Activated T-helper 17 cell treated with anti-CD3 and anti-CD28 coated beads, Interleukin-2, amount 50 U/mL, for 72 hours (primary cell): ENCODE measurements at regions not wholly inside any gene's neighbourhood (a gene's known extent, or its start where the extent isn't known, plus 50 kb on each side); places are given as distances from the start of the nearest gene placed in this dataset.

Source experiments
- ATAC-seq: fragments of 150-1000 bp; cut with Tn5 transposase; replicated peaks from 2 replicates; pipeline ENCODE4 v1.10.0; 2021; ENCODE audit warnings: mild to moderate bottlenecking, moderate library complexity
- H3K27ac Mint-ChIP-seq: one replicate; pipeline ENCODE4 v1.8.0; 2022; ENCODE audit warnings: mixed read lengths
- H3K27me3 Mint-ChIP-seq: one replicate; pipeline ENCODE4 v1.8.0; 2022; ENCODE audit warnings: mixed read lengths
- H3K36me3 Mint-ChIP-seq: one replicate; pipeline ENCODE4 v1.8.0; 2022; ENCODE audit warnings: low read depth, mild to moderate bottlenecking, mixed read lengths
- H3K4me1 Mint-ChIP-seq: one replicate; pipeline ENCODE4 v1.8.0; 2022; ENCODE audit warnings: mixed read lengths
- H3K4me3 Mint-ChIP-seq: one replicate; pipeline ENCODE4 v1.8.0; 2022; ENCODE audit warnings: mild to moderate bottlenecking, mixed read lengths
- H3K9me3 Mint-ChIP-seq: one replicate; pipeline ENCODE4 v1.8.0; 2022; ENCODE audit warnings: mixed read lengths

- no peaks in the 10 kb centered on the region for H3K4me1 Mint-ChIP-seq
- no peaks in the 10 kb centered on the region for H3K9me3 Mint-ChIP-seq
- ATAC-seq, result no peak
- peaks cover 17% of the 10 kb centered on the region for H3K27me3 Mint-ChIP-seq
- H3K36me3 Mint-ChIP-seq, result no peaks in the 10 kb centered on the region
- no peak overlapping the region for H3K27ac Mint-ChIP-seq
- no peak overlapping the region for H3K4me3 Mint-ChIP-seq
Observed at GRCh38 chr12:127629066-127629820, 637.7 kb upstream of the TMEM132C start.

DNA sequence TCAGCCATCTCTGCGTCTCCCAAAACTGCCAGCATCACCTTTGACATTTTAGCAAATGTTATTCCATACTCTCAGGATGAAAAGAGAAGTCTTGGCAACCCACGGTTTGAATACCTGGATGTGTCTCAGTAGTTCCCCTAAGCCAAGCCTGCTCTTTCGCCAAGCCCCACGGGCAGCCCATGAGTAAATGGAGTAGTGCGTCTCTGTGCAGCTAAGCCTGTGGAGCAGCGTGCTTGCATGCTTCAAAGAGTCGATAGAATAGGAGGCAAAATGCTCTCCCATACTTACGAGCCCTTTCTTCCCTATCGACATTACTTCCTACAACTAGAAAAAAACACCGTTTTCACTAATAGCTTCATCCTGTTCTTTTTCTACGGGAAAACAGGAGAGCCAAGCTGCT is 634.5 kb upstream of the TMEM132C start:
- ATAC-seq, result no peak
- H3K9me3 Mint-ChIP-seq, result no peaks in the 10 kb centered on the region
- H3K27me3 Mint-ChIP-seq, result peaks cover 11% of the 10 kb centered on the region
- no peaks in the 10 kb centered on the region for H3K4me1 Mint-ChIP-seq
- H3K4me3 Mint-ChIP-seq, result no peak overlapping the region
- H3K36me3 Mint-ChIP-seq, result no peaks in the 10 kb centered on the region
- no peak overlapping the region for H3K27ac Mint-ChIP-seq

- Mint-ChIP-seq H3K27me3 (peaks cover 3% of the 10 kb centered on the region), H3K27ac (no peak overlapping the region), H3K4me1 (no peaks in the 10 kb centered on the region), H3K4me3 (no peak overlapping the region), H3K9me3 (no peaks in the 10 kb centered on the region), H3K36me3 (no peaks in the 10 kb centered on the region)
- ATAC-seq, result no peak
Observed at GRCh38 chr12:127635838-127636237, 631.1 kb upstream of the TMEM132C start.

DNA sequence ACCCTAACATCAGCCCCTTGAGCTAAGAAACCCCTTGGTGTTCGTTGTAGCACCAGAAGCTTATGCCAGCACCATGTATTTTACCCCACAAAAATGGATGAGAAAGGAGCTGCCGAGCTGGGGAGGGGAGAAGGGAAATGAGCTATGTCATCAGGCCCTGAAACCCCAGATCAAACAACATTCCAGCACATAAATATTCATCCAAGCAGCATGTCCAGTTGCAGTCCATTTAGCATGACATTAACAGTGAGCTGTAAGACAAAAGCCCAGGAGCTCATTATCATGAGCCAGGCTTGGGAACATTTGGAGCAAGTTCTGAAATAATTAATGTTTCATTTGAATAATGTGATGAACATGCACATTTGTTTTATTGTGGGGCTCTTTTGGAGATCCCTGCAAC is 630.1 kb upstream of the TMEM132C start:
- Mint-ChIP-seq H3K9me3 (no peaks in the 10 kb centered on the region), H3K27me3 (peaks cover 3% of the 10 kb centered on the region), H3K4me1 (no peaks in the 10 kb centered on the region), H3K27ac (no peak overlapping the region), H3K4me3 (no peak overlapping the region), H3K36me3 (no peaks in the 10 kb centered on the region)
- ATAC-seq, result no peak

- H3K4me3 Mint-ChIP-seq, result no peak overlapping the region
- ATAC-seq, result no peak
- no peak overlapping the region for H3K27ac Mint-ChIP-seq
- peaks cover 7% of the 10 kb centered on the region for H3K27me3 Mint-ChIP-seq
- H3K36me3 Mint-ChIP-seq, result no peaks in the 10 kb centered on the region
- peaks cover 4% of the 10 kb centered on the region for H3K9me3 Mint-ChIP-seq
- H3K4me1 Mint-ChIP-seq, result no peaks in the 10 kb centered on the region
Observed at GRCh38 chr12:127640181-127640886, 626.6 kb upstream of the TMEM132C start.

- Mint-ChIP-seq H3K27me3 (peaks cover 7% of the 10 kb centered on the region), H3K9me3 (peaks cover 4% of the 10 kb centered on the region), H3K36me3 (no peaks in the 10 kb centered on the region), H3K4me3 (no peak overlapping the region), H3K4me1 (no peaks in the 10 kb centered on the region), H3K27ac (no peak overlapping the region)
- no peak for ATAC-seq
Observed at GRCh38 chr12:127642208-127642607, 624.8 kb upstream of the TMEM132C start.

DNA sequence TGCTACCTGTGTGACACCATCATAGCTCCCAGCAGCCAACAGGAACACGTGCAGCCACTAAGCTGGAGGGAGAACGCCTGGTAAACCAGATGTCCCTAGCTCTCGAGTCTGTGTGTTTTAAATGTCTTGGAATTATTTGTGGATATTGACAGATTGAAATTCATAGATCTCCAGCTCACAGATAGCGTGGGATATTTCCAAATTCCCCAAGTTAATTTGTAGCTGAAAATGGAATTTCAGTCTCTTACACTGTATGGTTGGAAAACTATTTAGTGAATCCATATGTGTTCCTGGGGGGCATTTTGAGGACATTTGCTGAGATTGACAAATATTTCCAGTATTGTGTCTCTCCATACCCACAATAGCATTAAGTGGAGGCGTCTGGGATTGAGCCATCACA is 618.6 kb upstream of the TMEM132C start:
- Mint-ChIP-seq H3K4me3 (no peak overlapping the region), H3K4me1 (no peaks in the 10 kb centered on the region), H3K27me3 (peaks cover 4% of the 10 kb centered on the region), H3K9me3 (peaks cover 4% of the 10 kb centered on the region), H3K27ac (no peak overlapping the region), H3K36me3 (no peaks in the 10 kb centered on the region)
- ATAC-seq, result no peak

- Mint-ChIP-seq H3K27me3 (no peaks in the 10 kb centered on the region), H3K4me3 (no peak overlapping the region), H3K27ac (no peak overlapping the region), H3K36me3 (no peaks in the 10 kb centered on the region), H3K9me3 (no peaks in the 10 kb centered on the region), H3K4me1 (no peaks in the 10 kb centered on the region)
- ATAC-seq, result no peak
Observed at GRCh38 chr12:127649961-127650360, 617.0 kb upstream of the TMEM132C start.

DNA sequence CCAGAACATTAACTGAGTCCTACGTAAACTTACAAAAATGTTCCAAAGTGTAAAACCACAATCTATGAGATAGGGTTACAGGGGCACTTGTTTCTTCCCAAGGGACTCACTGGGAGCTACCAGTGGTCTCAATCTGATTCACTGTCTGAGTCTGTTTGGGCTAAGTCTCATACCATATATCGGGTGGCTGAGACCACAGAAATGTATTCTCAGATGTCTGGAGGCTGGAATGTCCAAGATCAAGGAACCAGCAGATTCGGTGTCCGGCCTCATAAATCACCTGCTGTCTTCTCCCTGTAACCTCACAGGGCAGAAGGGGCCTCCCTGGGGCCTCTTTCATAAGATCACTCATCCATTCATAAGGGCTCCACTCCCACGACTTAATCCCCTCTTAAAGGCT is 616.3 kb upstream of the TMEM132C start:
- Mint-ChIP-seq H3K4me3 (no peak overlapping the region), H3K9me3 (no peaks in the 10 kb centered on the region), H3K4me1 (no peaks in the 10 kb centered on the region), H3K27ac (no peak overlapping the region), H3K36me3 (no peaks in the 10 kb centered on the region), H3K27me3 (no peaks in the 10 kb centered on the region)
- ATAC-seq, result no peak

GRCh38 chr12:127652281-127652680 is 614.7 kb upstream of the TMEM132C start:
- H3K36me3 Mint-ChIP-seq, result no peaks in the 10 kb centered on the region
- no peaks in the 10 kb centered on the region for H3K4me1 Mint-ChIP-seq
- no peaks in the 10 kb centered on the region for H3K9me3 Mint-ChIP-seq
- no peak overlapping the region for H3K4me3 Mint-ChIP-seq
- H3K27ac Mint-ChIP-seq, result no peak overlapping the region
- no peak for ATAC-seq
- H3K27me3 Mint-ChIP-seq, result no peaks in the 10 kb centered on the region

- Mint-ChIP-seq H3K36me3 (no peaks in the 10 kb centered on the region), H3K9me3 (no peaks in the 10 kb centered on the region), H3K4me1 (no peaks in the 10 kb centered on the region), H3K4me3 (no peak overlapping the region), H3K27me3 (no peaks in the 10 kb centered on the region), H3K27ac (no peak overlapping the region)
- ATAC-seq, result no peak
Observed at GRCh38 chr12:127654383-127654985, 612.5 kb upstream of the TMEM132C start.

- Mint-ChIP-seq H3K27ac (no peak overlapping the region), H3K4me3 (no peak overlapping the region), H3K4me1 (no peaks in the 10 kb centered on the region), H3K36me3 (no peaks in the 10 kb centered on the region), H3K27me3 (no peaks in the 10 kb centered on the region), H3K9me3 (no peaks in the 10 kb centered on the region)
- ATAC-seq, result no peak
Observed at GRCh38 chr12:127655691-127656090, 611.3 kb upstream of the TMEM132C start.

DNA sequence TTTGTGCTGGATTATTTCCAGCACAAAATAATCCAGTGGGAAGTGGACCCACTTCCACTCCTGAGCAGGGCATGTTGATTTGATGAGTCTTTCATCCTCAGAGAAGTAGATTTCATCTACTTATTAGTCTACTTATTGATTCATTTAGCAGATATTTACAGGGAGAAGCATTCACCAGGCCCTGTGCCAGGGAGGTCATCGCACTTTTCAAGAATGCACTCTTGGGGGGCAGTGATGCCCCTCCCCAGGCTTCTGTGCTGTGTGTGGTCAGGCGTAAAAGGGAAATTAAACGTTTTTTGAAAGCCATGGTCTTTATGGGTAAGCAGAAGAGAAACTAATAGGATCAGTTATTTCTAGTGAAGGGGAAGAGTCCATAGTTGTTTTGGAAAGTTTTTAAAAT is 610.7 kb upstream of the TMEM132C start:
- H3K4me3 Mint-ChIP-seq, result no peak overlapping the region
- no peak overlapping the region for H3K27ac Mint-ChIP-seq
- no peaks in the 10 kb centered on the region for H3K4me1 Mint-ChIP-seq
- no peaks in the 10 kb centered on the region for H3K27me3 Mint-ChIP-seq
- no peaks in the 10 kb centered on the region for H3K36me3 Mint-ChIP-seq
- ATAC-seq, result no peak
- no peaks in the 10 kb centered on the region for H3K9me3 Mint-ChIP-seq

DNA sequence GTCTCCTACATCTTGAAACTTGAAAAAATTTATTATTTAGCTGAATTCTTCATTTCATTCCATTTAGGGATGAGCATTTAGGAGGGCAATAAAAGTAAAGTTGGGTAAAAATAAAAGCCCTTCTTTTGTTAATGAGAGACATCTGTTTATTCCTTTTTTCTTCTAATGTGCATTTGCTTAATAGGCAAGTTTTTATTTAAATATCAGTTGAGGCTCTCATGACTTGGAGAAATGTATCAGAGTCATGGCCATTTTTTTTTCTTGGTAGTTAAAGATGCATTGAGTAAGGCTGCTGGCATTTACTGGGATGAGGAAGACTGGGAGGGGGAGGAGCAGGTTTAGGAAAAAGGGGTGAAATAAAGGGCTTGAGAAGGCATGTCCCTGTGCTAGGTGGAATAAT is 609.9 kb upstream of the TMEM132C start:
- Mint-ChIP-seq H3K27me3 (no peaks in the 10 kb centered on the region), H3K9me3 (no peaks in the 10 kb centered on the region), H3K36me3 (no peaks in the 10 kb centered on the region), H3K27ac (no peak overlapping the region), H3K4me1 (no peaks in the 10 kb centered on the region), H3K4me3 (no peak overlapping the region)
- ATAC-seq, result no peak

DNA sequence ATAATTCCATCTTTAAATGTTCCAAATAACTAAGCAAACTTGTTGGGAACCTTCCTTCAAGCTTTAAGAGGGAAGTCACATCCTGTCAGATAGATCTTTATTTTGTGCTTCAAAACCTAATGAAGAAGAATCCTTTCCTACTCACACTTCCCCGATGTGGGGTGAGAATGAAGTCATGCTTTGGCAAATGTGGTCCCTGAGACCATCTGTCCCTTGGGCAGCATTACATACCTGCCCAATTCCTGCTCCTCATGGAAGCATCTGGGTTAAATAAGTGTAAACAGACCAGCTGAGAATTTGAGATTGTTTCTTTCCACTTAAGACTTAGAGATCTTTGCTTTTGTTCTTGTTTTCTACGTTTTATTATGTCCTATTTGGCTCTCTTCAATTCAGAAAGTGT is 606.0 kb upstream of the TMEM132C start:
- Mint-ChIP-seq H3K27me3 (peaks cover 6% of the 10 kb centered on the region), H3K27ac (no peak overlapping the region), H3K36me3 (no peaks in the 10 kb centered on the region), H3K9me3 (no peaks in the 10 kb centered on the region), H3K4me3 (no peak overlapping the region), H3K4me1 (no peaks in the 10 kb centered on the region)
- no peak for ATAC-seq
